Loucy (cell line): ENCODE measurements at regions not wholly inside any gene's neighbourhood (a gene's known extent, or its start where the extent isn't known, plus 50 kb on each side); places are given as distances from the start of the nearest gene placed in this dataset.

Experiments used
- H2AFZ ChIP-seq: fragments of 200-600 bp; sonication (generic); 2 replicates; pipeline ENCODE4 v1.6.0; 2016; ENCODE audit warnings: antibody characterized with exemption, mild to moderate bottlenecking, low read length, moderate library complexity
- H3F3A ChIP-seq: fragments of 200-600 bp; 2 replicates; pipeline ENCODE4 v1.6.0; 2016; ENCODE audit warnings: antibody characterized with exemption, low read depth, mild to moderate bottlenecking
- H3K27me3 ChIP-seq: fragments of 200-600 bp; sonication (generic); 2 replicates; pipeline ENCODE4 v1.6.1; 2014; ENCODE audit warnings: low read length, mild to moderate bottlenecking; ENCODE audit not compliant: insufficient read depth, poor library complexity, severe bottlenecking
- H3K36me3 ChIP-seq: fragments of 200-600 bp; sonication (generic); 2 replicates; pipeline ENCODE4 v1.6.1; 2016; ENCODE audit warnings: low read length; ENCODE audit not compliant: insufficient read depth
- H3K4me1 ChIP-seq: fragments of 200-600 bp; sonication (generic); 2 replicates; pipeline ENCODE4 v1.5.1; 2014; ENCODE audit warnings: low read length, mild to moderate bottlenecking; ENCODE audit not compliant: insufficient read depth, poor library complexity, severe bottlenecking
- H3K4me2 ChIP-seq: fragments of 200-600 bp; sonication (generic); 2 replicates; pipeline ENCODE4 v1.6.0; 2014; ENCODE audit warnings: antibody characterized with exemption, low read length, low read depth, mild to moderate bottlenecking; ENCODE audit not compliant: poor library complexity, severe bottlenecking
- H3K4me3 ChIP-seq: fragments of 200-600 bp; sonication (generic); 2 replicates; pipeline ENCODE4 v1.5.1; 2014; ENCODE audit warnings: low read length, mild to moderate bottlenecking, mixed read lengths; ENCODE audit not compliant: poor library complexity, severe bottlenecking
- H3K79me2 ChIP-seq: fragments of 200-600 bp; sonication (generic); 2 replicates; pipeline ENCODE4 v1.6.1; 2014; ENCODE audit warnings: low read length; ENCODE audit not compliant: insufficient read depth
- H3K9ac ChIP-seq: fragments of 200-600 bp; sonication (generic); 2 replicates; pipeline ENCODE4 v1.6.0; 2014; ENCODE audit warnings: mild to moderate bottlenecking, low read depth, low read length, moderate library complexity; ENCODE audit not compliant: poor library complexity, severe bottlenecking
- H3K9me2 ChIP-seq: fragments of 200-600 bp; sonication (generic); replicated peaks from 2 replicates; pipeline ENCODE4 v1.6.1; 2016; ENCODE audit warnings: low read depth, low read length, mixed read lengths
- H3K9me3 ChIP-seq: fragments of 200-600 bp; sonication (generic); 2 replicates; pipeline ENCODE4 v1.6.1; 2014; ENCODE audit warnings: mild to moderate bottlenecking, antibody characterized with exemption, low read length, low read depth; ENCODE audit not compliant: insufficient read depth
- H4K20me1 ChIP-seq: fragments of 200-600 bp; sonication (generic); 2 replicates; pipeline ENCODE4 v1.6.0; 2014; ENCODE audit warnings: antibody characterized with exemption, low read length, mild to moderate bottlenecking; ENCODE audit not compliant: insufficient read depth, poor library complexity, severe bottlenecking
- EZH2phosphoT487 ChIP-seq: fragments of 200-600 bp; IDR thresholded peaks from 2 replicates; pipeline ENCODE4 v1.6.1; 2018; ENCODE audit warnings: antibody characterized with exemption, mild to moderate bottlenecking, moderate library complexity, borderline replicate concordance
- TF ChIP-seq, protein P1 (sequence below): fragments of 200-600 bp; sonication (generic); conservative IDR thresholded peaks from 2 replicates; pipeline ENCODE4 v1.5.1; 2014; ENCODE audit warnings: mild to moderate bottlenecking, antibody characterized with exemption, low read length

DNA sequence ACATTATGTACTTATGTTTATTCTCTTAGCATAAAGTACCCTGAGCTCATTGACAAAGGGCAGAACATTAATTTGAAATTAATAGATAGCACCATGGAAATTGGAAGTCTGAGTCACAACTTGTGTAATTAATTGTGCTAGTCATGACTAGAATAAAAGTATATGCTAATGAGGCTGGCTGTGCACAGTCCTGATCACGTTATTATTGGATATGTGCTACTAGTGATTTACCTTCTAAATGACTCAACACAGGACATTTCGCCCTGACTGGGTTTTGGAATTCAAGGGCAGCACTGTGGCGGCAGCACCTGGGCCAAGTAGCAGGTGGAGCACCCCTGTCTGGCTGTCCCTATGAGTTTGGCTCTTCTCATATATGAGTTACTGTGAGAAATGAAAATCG lies 341.8 kb downstream of the ICE1 start:
- Histone ChIP-seq H3F3A (no peaks in the 10 kb centered on the region), H4K20me1 (no peaks in the 10 kb centered on the region), H3K4me1 (no peaks in the 10 kb centered on the region), H3K9ac (no peak overlapping the region), H3K36me3 (no peaks in the 10 kb centered on the region), H3K4me2 (no peak overlapping the region), H3K27me3 (no peaks in the 10 kb centered on the region), H3K4me3 (no peak overlapping the region), H2AFZ (no peak overlapping the region), H3K9me3 (no peaks in the 10 kb centered on the region), H3K79me2 (no peaks in the 10 kb centered on the region), H3K9me2 (no peaks in the 10 kb centered on the region)
- TF ChIP-seq, protein P1, sequence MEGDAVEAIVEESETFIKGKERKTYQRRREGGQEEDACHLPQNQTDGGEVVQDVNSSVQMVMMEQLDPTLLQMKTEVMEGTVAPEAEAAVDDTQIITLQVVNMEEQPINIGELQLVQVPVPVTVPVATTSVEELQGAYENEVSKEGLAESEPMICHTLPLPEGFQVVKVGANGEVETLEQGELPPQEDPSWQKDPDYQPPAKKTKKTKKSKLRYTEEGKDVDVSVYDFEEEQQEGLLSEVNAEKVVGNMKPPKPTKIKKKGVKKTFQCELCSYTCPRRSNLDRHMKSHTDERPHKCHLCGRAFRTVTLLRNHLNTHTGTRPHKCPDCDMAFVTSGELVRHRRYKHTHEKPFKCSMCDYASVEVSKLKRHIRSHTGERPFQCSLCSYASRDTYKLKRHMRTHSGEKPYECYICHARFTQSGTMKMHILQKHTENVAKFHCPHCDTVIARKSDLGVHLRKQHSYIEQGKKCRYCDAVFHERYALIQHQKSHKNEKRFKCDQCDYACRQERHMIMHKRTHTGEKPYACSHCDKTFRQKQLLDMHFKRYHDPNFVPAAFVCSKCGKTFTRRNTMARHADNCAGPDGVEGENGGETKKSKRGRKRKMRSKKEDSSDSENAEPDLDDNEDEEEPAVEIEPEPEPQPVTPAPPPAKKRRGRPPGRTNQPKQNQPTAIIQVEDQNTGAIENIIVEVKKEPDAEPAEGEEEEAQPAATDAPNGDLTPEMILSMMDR: no peak

DNA sequence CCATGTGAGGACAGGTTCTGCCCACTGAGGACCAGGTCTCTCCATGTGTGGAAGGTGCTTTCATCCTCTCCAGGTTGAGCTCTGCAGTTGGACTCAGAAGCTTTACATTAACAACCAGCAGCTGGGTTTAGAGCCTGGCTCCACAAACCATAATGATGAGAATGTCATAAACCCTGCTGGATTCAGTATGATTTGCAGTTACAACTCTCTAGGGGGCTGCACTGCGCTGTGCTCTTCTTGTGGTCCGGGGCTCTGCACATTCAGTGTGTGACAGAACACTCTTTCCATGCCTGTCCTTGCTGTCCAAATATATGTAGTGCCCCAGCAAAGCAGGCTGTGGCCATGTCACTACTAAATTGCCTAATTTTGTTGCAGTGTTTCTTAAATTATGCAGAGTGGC lies 334.3 kb downstream of the ICE1 start:
- TF ChIP-seq EZH2phosphoT487: no peak
- no peaks in the 10 kb centered on the region for H3F3A ChIP-seq
- no peak overlapping the region for H3K4me2 ChIP-seq

DNA sequence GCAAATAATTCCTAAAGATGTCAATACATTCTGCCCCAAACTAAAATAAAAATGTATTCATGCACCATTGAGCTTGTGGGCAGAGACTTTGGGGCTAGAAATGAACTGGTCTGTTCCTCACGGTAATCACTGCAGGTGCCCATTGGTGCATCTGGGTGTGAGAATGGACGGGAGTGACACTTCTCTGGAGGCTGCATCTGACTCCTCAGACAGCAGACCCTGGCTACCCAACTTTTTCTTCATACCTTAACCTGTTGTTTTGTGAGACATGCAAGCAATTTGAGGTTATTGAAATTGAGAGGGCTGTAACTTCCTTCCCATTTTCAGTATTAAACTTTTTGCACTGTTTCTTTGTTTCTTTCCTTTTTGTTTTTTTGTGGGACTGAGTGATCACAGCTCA lies 333.4 kb downstream of the ICE1 start:
- Histone ChIP-seq H3K9ac (no peak overlapping the region), H3K27me3 (no peaks in the 10 kb centered on the region), H3K9me2 (no peaks in the 10 kb centered on the region), H3F3A (no peaks in the 10 kb centered on the region), H3K4me1 (no peaks in the 10 kb centered on the region), H4K20me1 (no peaks in the 10 kb centered on the region), H3K79me2 (no peaks in the 10 kb centered on the region), H3K4me3 (no peak overlapping the region), H3K9me3 (no peaks in the 10 kb centered on the region), H2AFZ (no peak overlapping the region), H3K36me3 (no peaks in the 10 kb centered on the region), H3K4me2 (no peak overlapping the region)
- TF ChIP-seq, protein P1: no peak
- TF ChIP-seq EZH2phosphoT487: no peak

More for the DNA sequence above, 334.3 kb downstream of the ICE1 start:
- no peak overlapping the region for H2AFZ ChIP-seq
- H3K9me3 ChIP-seq: no peaks in the 10 kb centered on the region
- no peaks in the 10 kb centered on the region for H3K4me1 ChIP-seq
- no peaks in the 10 kb centered on the region for H4K20me1 ChIP-seq
- H3K4me3 ChIP-seq: no peak overlapping the region
- H3K79me2 ChIP-seq: no peaks in the 10 kb centered on the region
- no peaks in the 10 kb centered on the region for H3K9me2 ChIP-seq
- no peaks in the 10 kb centered on the region for H3K27me3 ChIP-seq
- no peak overlapping the region for H3K9ac ChIP-seq
- H3K36me3 ChIP-seq: no peaks in the 10 kb centered on the region

DNA sequence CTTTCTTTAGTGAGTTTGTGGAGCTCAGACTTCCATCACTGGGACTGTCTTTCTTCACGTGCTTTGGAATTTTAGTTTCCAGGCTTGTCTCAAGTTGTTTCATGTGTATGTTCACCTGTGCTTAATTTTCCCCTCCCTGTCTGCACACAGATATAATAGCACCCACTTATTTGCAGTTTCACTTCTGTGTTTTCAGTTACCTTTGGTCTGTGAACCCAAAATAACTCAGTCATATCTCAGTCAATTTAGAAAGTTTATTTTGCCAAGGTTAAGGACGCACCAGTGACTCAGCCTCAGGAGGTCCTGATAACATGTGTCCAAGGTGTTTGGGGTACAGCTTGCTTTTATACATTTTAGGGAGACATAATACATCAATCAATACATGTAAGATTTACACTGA lies 330.4 kb downstream of the ICE1 start:
- H3K79me2 ChIP-seq: no peaks in the 10 kb centered on the region
- H3K9me2 ChIP-seq: no peaks in the 10 kb centered on the region
- H3K4me3 ChIP-seq: no peak overlapping the region
- no peaks in the 10 kb centered on the region for H3K36me3 ChIP-seq
- H3K9ac ChIP-seq: no peak overlapping the region
- no peaks in the 10 kb centered on the region for H3K27me3 ChIP-seq
- no peaks in the 10 kb centered on the region for H3K4me1 ChIP-seq
- no peak overlapping the region for H3K4me2 ChIP-seq
- H3F3A ChIP-seq: no peaks in the 10 kb centered on the region
- no peak overlapping the region for H2AFZ ChIP-seq
- H4K20me1 ChIP-seq: no peaks in the 10 kb centered on the region
- TF ChIP-seq, protein P1: no peak
- no peak for TF ChIP-seq EZH2phosphoT487
- H3K9me3 ChIP-seq: no peaks in the 10 kb centered on the region
